ENCODE measurements at regions not wholly inside any gene's neighbourhood (a gene's known extent, or its start where the extent isn't known, plus 50 kb on each side); places are given as distances from the start of the nearest gene placed in this dataset.
"Not testable (repeated sequence)": the region's sequence is repeated elsewhere in the genome, so short reads cannot be mapped to it uniquely, and the experiment has no call there.

DNA sequence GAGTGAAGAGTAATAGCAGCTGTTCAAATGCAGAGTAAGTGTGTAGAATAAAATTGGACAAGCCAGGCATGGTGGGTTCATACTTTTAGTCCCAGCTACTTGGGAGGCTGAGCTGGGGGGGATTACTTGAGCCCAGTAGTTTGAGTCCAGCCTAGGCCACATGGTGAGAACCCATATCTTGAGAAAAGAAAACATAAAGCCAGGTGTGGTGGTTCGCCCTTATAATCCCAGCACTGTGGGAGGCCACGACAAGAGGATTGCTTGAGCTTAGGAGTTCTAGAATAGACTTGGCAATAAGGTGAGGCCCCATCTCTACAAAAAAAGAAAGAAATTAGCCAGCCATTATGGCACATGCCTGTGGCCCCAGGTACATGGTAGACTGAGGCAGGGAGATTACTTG, 1241.1 kb downstream of the UQCRFS1 start:
- DNase-seq, result no peak

DNA sequence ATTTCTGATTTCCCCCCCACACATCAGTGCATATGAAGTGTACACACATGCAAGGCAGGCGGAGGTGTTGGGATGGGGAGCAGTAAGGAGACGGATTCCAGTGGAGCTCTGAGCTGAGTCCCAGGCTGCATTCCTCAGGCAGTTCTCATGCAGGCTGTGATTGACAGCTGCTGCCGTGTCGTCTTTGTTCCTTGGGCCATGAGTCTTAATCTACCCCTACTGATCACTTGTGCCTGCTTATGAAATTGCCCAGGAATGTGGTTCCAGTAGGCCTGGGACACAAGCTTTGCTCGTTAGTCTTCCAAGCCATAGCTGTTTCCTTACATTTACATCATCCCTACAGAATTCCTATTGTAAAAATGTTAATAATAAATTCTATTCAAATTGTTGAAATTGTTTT, 1241.9 kb downstream of the UQCRFS1 start:
- DNase-seq, result no peak

- DNase-seq, result no peak
Observed at GRCh38 chr19:27966390-27966816, 1246.5 kb downstream of the UQCRFS1 start.

- no peak for DNase-seq
Observed at GRCh38 chr19:27964185-27964584, 1248.8 kb downstream of the UQCRFS1 start.

DNA sequence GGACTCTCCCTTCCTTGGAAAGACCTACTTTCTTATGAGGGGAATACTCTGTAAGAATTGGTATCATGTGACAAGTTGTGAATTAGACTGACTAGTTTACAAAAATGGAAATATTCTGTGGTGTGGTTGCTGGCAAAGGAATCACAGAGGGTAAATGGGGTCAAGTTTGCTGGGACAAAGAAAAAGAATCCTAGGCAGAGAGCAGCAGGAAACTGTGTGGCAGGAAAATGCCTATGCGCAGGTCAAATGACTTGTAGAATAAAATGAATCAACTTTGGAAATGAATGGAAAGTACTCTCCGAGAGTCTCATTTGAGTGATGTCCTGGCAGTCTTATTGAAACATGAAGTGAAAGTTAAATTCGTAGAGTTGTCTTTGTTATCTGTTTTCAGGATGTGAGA, 1250.7 kb downstream of the UQCRFS1 start:
- DNase-seq, result no peak

GRCh38 chr19:27955485-27956480, 1257.2 kb downstream of the UQCRFS1 start:
- no peak for DNase-seq

DNA sequence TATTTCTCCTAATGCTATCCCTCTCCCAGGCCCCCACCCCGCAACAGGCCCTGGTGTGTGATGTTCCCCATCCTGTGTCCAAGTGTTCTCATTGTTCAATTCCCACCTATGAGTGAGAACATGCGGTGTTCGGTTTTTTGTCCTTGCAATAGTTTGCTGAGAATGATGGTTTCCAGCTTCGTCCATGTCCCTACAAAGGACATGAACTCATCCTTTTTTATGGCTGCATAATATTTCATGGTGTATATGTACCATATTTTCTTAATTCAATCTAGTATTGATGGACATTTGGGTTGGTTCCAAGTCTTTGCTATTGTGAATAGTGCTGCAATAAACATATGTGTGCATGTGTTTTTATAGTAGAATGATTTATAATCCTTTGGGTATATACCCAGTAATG, 1270.3 kb downstream of the UQCRFS1 start:
- DNase-seq, result not testable (repeated sequence)

GRCh38 chr19:27936139-27936538, 1276.8 kb downstream of the UQCRFS1 start:
- DNase-seq, result no peak

GRCh38 chr19:27935669-27936068, 1277.3 kb downstream of the UQCRFS1 start:
- no peak for DNase-seq

DNA sequence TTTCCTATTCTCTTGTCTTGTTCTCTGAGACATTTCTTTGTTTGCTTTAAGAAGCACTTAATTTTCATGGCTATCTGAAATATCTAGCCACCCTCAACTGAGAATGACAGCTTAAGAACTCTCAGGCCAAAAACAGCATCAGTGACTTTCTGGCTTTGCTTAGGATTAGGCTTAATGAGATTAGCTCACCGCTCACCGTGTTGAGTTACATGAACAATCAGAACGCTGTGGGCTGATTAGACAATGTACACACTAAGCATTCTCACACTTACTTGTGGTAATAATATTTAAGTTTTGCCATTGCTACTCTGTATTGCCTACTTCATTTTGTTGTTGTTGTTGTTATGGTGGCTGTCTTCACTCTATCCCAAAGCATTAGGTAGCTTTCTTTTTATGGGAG, 1283.6 kb downstream of the UQCRFS1 start:
- no peak for DNase-seq

DNA sequence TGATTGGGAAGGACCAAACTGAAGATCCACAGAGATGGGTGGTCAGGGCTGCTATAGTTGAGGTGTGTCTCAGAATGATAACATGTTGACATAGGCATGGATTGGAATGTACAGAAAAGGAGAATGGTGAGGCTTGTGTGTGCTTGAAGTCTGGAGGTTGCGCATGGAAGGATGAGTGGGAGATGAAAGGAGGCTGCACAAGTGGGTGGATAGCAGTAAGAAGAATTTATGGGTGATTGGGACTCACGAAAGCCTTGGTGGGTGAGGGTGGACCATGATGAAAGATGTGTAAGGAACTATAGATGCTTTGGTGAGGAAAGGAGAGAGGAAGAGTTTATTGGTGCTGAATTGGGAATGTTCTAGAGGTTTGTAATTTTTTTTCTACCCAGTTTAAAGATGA, 1287.7 kb downstream of the UQCRFS1 start:
- DNase-seq, result no peak

GRCh38 chr19:27922970-27923369, 1290.0 kb downstream of the UQCRFS1 start:
- DNase-seq, result no peak

- DNase-seq, result no peak
Observed at GRCh38 chr19:27920774-27921173, 1292.2 kb downstream of the UQCRFS1 start.

DNA sequence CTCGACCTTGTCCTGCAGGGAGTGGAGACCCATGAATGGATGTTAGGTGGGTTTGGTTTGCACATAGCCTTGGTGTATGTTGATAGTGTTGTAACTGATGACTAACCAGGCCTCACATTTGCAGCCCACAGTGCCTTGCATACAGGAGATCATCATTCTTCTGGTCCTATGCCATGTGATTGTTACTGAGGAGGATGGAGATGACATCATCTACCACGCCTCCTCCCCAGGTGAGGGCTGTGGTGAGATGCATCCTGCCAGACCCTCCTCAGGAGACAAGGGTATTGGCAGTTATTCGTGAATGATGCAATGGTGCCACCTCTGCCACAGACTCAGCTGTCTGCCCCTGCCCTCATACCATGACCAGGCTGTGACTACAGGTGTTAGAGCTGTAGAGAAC, 1294.1 kb downstream of the UQCRFS1 start:
- no peak for DNase-seq

- DNase-seq, result no peak
Observed at GRCh38 chr19:27911122-27911898, 1301.6 kb downstream of the UQCRFS1 start.

- no peak for DNase-seq
Observed at GRCh38 chr19:27909861-27910260, 1303.1 kb downstream of the UQCRFS1 start.

DNA sequence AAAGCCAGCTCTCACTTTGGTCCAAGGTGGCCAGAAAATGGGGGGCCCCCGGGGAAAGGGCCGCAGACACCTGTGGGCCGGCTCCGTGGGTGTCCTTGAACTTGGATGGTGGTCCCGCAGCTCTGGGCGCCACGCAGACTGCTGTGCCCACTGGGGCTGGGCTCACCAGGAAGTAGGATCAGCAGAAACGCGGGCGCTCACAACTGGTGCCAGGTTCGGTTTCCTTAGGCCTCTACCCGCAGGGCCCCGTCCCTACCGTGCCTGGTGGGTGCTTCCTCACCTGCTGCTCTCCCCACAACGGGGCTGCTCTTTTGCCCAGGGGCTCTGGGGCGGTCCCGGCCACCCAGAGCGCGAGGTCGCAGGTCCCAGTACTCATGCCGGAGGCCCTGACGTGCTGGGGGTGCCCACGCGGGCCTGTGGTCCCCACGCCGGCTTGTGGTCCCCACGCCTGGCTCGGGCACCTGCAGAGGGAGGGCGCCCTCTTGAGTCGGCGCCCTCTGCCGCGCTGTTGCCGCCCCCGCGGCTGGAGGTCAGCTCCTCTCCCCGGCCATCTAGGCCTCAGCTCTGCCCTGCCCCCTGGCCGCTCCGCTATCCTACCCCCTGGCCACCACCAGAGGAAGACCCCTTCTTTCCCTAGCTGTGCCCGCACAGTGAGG, 1303.6 kb downstream of the UQCRFS1 start:
- no peak for DNase-seq

DNA sequence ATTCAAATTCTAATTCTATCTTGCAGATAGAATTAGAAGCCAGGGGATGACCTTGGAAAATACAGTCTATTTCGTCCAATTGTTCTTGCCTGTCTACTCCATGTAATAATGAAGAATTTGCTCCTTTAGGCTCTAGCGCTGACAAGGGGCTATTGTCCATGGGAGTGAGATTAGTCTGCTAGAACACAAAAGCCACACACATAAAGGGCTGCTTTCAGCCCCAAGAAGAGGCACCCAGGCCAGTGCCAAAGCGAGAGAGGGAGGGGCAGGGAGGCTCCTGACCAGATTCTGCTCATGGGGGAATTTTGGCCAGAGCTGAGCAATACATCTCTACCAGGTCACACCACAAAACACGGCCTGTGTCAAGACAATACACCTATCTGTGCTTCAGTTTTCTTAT, 1306.9 kb downstream of the UQCRFS1 start:
- no peak for DNase-seq

DNA sequence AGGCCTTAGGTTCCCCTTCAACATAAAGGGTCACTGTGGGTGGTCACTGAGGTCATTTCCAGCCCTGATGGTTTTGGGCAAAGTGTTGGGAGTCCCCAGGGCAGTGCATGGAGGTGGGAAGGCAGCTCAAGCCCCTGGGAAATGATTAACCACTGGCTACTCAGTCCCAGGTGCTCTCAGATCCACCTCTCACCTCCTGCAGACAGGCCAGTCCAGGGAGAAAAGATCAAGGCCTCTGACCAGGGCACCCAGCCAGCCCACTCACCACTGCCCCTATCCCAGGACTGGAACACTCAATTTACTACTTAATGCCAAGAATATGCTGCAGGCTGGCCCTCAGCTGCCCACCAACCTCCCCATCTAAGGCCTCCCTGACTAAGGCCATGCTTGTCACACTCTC, 1307.9 kb downstream of the UQCRFS1 start:
- DNase-seq, result no peak

- no peak for DNase-seq
Observed at GRCh38 chr19:27901078-27901477, 1311.9 kb downstream of the UQCRFS1 start.

GRCh38 chr19:27896091-27896490, 1316.9 kb downstream of the UQCRFS1 start:
- DNase-seq, result no peak

DNA sequence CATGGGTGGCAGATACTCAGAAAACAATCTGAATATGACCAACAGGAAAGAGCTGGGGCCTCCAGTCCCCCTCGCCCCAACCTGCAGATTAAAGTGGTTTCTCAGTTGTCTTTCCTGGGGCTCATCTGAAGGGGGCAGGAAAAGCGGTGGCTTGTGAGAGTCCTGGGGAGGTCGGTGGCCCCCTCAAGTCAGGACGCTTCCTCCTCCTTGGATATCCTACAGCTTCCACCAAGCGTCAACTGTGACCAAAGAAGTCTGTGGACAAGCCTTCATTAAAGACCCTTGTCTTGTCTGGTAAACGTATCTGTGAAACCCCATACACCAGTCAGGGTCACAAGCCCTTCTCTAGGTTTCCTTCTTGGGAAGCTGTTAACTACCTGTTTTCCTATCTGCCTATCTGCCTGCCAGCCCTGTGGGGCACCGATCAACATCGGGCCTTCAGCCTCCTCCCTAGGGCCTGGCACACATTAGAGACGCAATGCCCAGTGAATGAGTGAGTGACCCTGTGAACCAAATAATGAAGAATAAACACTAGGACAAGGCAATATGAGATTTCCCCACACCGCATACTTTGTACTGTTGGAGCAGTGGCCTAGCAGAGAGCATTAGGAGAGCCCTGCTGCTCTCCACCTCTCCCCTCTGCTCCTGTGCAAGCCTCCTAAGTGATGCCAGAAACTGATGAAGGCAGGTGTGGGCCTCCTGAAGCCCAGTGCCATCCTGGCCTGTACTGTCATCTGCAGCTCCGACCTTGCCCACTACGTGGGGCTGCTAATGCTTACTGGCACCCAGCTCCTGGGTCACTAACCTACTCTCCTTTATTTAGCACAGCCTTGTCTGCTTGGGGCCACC, 1317.8 kb downstream of the UQCRFS1 start:
- no peak for DNase-seq

All from activated effector memory CD4-positive, alpha-beta T cell treated with anti-CD3 and anti-CD28 coated beads, Interleukin-2, amount 50 U/mL, for 16 hours (primary cell).